GM18868 (cell line): ENCODE measurements at regions not wholly inside any gene's neighbourhood (a gene's known extent, or its start where the extent isn't known, plus 50 kb on each side); places are given as distances from the start of the nearest gene placed in this dataset.
"Not testable (repeated sequence)": the region's sequence is repeated elsewhere in the genome, so short reads cannot be mapped to it uniquely, and the experiment has no call there.

Source experiments
- ATAC-seq: cut with Tn5 transposase; IDR thresholded peaks from one replicate; pipeline ENCODE4 v1.9.1; 2021; ENCODE audit warnings: mild to moderate bottlenecking, moderate library complexity; ENCODE audit not compliant: unreplicated experiment

DNA sequence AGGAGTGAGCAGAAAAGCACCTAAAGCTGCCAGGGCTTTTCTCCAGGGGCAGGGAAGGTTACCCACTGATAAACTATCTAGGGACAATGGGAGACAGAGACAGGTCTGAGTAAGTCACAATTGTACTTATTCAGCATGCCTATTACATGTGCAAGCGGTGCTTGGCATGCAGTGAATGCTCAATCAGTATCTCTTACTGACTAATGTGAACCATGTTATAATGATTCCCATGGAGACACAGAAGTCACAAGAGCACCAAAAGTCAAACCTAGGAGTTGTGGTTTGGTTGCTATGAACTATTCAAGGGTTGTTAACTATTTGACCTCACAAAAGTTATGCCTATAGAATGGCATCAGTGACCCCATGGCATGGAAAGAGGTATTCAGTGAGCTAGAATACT lies 50.0 kb upstream of the RASGRP1 start:
- ATAC-seq, result no peak

DNA sequence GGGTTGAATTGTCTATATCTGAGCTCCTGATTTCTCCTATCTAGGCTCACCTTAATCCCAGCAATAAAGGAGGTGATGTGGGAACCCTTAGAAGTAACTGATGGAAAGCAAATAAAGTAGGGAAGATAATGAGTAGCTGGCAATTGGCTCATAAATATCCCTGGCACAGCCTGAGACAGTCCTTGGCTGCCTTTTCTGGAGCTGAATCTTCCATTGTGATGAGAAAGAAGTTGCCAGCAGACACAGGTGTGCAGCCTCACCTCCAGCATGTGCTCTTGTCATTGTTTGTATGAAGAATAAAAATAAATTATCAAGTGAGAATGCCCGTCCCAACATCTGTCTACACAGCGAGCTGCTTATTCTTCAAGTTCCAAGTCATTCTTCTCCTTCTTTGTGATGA lies 53.2 kb upstream of the RASGRP1 start:
- ATAC-seq, result no peak

GRCh38 chr15:38618242-38618955 lies 53.8 kb upstream of the RASGRP1 start:
- ATAC-seq, result no peak

- no peak for ATAC-seq
These were observed 55.5 kb upstream of the RASGRP1 start for GRCh38 chr15:38620098-38620497.

DNA sequence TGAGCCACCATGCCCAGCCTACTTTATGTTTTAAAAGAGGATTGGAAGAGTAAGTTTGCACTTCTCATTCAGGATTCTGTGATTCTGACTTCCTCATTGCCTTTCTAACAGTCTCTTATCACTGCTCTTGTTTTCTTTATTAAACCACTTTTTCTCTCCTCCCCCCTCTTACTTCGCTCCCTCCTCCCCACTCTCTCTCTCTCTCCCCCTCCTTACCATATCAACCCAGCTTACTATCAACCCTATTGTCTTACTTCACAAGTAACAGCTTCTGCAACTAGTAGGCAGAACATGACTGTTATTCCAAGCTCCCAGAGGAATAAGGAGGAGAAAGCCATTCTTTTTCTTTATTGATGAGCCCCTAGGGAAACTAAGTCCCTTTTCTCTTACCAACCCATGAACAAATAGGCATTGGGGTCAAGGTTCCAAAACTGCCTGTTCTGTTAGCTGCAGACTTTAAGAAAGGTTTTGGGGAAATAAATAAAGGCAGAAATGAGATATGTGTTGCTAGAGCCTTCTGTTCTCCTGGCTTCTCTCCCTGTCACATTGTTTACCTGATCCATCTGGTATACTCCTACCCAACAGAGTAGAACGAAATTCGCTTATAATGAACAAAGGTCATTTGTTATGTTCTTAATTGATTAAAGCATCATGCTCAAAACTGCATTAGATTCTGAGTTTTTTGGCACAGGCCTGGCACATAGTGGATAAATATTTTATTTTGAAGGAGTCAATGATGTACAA lies 56.4 kb upstream of the RASGRP1 start:
- ATAC-seq, result no peak

GRCh38 chr15:38622304-38622703 lies 57.7 kb upstream of the RASGRP1 start:
- ATAC-seq, result no peak

DNA sequence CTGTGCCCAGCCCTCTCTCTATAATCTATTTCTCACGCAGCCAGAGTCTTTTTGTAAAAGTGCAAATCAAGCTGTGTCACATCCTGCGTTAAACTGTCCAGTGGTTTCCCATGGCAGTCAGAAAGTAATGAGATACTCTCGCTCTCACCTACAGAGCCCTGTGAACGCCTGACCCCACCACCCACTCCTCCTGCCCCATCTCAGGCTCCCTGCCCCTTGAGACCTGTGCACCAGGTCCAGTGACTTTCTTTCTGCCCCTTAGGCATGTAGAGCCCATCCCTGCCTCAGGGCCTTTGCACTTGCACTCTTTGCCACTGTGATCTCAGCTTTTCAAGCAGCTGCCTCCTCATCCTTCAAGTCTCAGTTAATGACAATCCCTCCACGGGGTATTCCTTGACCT lies 58.3 kb upstream of the RASGRP1 start:
- ATAC-seq, result no peak

DNA sequence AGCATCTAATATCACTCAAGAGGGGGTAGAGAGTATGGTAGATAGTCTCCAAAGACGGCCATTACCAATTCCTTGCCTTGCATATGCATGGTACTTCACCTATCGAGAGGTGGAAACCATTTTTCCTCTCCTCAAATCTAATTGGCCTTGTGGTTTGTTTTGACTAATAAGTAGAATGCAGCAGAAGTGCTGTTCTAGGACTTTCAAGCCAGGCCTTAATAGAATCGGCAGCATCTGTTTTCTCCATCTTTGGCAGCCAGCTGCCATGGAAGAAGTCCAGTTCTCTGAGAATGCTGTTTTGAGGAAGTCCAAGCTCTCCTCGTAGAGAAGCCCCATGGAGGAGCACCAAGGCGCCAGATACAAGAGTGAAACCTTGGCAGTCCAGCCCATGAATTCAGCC lies 59.1 kb upstream of the RASGRP1 start:
- ATAC-seq, result no peak

GRCh38 chr15:38624244-38625205 lies 59.9 kb upstream of the RASGRP1 start:
- ATAC-seq, result peak; percentile 45

GRCh38 chr15:38625886-38626285 lies 61.3 kb upstream of the RASGRP1 start:
- no peak for ATAC-seq

GRCh38 chr15:38626443-38627050 lies 61.9 kb upstream of the RASGRP1 start:
- no peak for ATAC-seq

GRCh38 chr15:38627689-38628277 lies 63.2 kb upstream of the RASGRP1 start:
- no peak for ATAC-seq

GRCh38 chr15:38631119-38632075 lies 66.8 kb upstream of the RASGRP1 start:
- peak; percentile 51 for ATAC-seq

- ATAC-seq, result no peak
These were observed 70.6 kb upstream of the RASGRP1 start for GRCh38 chr15:38635170-38635569.

- no peak for ATAC-seq
These were observed 72.0 kb upstream of the RASGRP1 start for GRCh38 chr15:38636597-38636996.

DNA sequence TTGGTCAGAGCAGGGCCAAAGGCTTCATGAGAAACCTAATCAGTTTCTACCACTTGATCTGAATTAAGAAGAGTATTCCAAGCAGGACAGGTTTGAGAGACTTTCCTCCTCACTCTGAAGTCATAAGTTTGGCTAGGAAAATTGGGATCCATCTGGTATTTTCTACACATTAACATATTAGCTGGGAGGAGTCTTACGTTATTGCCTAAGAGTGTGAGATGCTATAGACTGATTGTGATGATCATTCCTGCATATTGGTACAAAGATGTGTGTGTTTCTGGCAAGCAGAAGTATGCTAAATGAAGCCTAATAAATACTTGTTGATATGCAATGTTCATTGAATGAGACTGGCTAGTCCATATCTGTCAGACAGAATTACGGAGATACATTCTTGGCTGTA lies 73.5 kb upstream of the RASGRP1 start:
- ATAC-seq, result no peak

DNA sequence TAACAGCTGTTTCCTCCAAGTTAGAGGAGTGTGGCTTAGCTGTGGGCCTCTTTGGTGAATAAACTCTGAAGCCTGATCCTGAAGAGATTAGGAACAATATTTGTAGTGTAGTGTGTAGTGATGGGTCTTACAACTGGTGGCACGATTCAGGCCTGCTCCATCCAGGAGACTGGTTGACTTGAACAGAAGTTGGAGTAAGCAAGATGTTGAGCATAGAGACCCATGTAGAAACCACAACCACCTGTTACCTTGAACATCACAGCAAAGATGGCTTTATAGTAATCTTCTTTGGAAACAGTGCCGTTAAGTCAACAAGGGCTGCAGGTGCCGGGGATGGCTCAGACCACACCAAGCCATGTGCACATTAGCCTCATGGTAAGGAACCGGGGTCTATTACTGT lies 74.2 kb upstream of the RASGRP1 start:
- no peak for ATAC-seq

- no peak for ATAC-seq
These were observed 78.2 kb upstream of the RASGRP1 start for GRCh38 chr15:38642689-38643270.

- ATAC-seq, result not testable (repeated sequence)
These were observed 79.7 kb upstream of the RASGRP1 start for GRCh38 chr15:38644353-38644752.
